Endodermal cell (in vitro differentiated cells): ENCODE measurements at regions not wholly inside any gene's neighbourhood (a gene's known extent, or its start where the extent isn't known, plus 50 kb on each side); places are given as distances from the start of the nearest gene placed in this dataset.
A peak's percentile ranks its signal among the peaks of the same experiment; 100 is the strongest.

Experiments used
- DNase-seq: peaks from one replicate; pipeline ENCODE4 v3.0.0-alpha.2; 2017
- H3K27ac ChIP-seq: 2 replicates; pipeline ENCODE4 v1.5.1; 2013; ENCODE audit warnings: mild to moderate bottlenecking, low read depth, low read length, moderate library complexity
- H3K27me3 ChIP-seq: 2 replicates; pipeline ENCODE4 v1.6.1; 2013; ENCODE audit warnings: mild to moderate bottlenecking, low read length, moderate library complexity; ENCODE audit not compliant: insufficient read depth, control insufficient read depth, poor library complexity, severe bottlenecking
- H3K36me3 ChIP-seq: 2 replicates; pipeline ENCODE4 v1.7.0; 2013; ENCODE audit warnings: mild to moderate bottlenecking, low read length, moderate library complexity; ENCODE audit not compliant: control insufficient read depth, insufficient read depth
- H3K4me1 ChIP-seq: one replicate; pipeline ENCODE4 v1.7.0; 2013; ENCODE audit warnings: low read length; ENCODE audit not compliant: control insufficient read depth, insufficient read depth
- H3K4me3 ChIP-seq: 2 replicates; pipeline ENCODE4 v1.5.1; 2013; ENCODE audit warnings: mild to moderate bottlenecking, low read length, moderate library complexity
- H3K9ac ChIP-seq: 2 replicates; pipeline ENCODE4 v1.6.1; 2013; ENCODE audit warnings: mild to moderate bottlenecking, low read length, moderate library complexity; ENCODE audit not compliant: poor library complexity, severe bottlenecking; ENCODE audit errors: extremely low read depth
- H3K9me3 ChIP-seq: 2 replicates; pipeline ENCODE4 v1.6.1; 2013; ENCODE audit warnings: mild to moderate bottlenecking, low read length, moderate library complexity; ENCODE audit not compliant: control insufficient read depth
- H3K27ac Mint-ChIP-seq: 2 replicates; pipeline ENCODE4 v1.8.0; 2020; ENCODE audit warnings: mixed read lengths
- H3K27me3 Mint-ChIP-seq: 2 replicates; pipeline ENCODE4 v1.8.0; 2021; ENCODE audit warnings: mild to moderate bottlenecking, mixed read lengths; ENCODE audit not compliant: insufficient read depth
- H3K36me3 Mint-ChIP-seq: 2 replicates; pipeline ENCODE4 v1.8.0; 2020; ENCODE audit warnings: low read depth, mixed read lengths
- H3K4me1 Mint-ChIP-seq: 2 replicates; pipeline ENCODE4 v1.8.0; 2020; ENCODE audit warnings: mixed read lengths
- H3K4me3 Mint-ChIP-seq: 2 replicates; pipeline ENCODE4 v1.8.0; 2020; ENCODE audit warnings: mild to moderate bottlenecking, moderate library complexity, mixed read lengths
- H3K9me3 Mint-ChIP-seq: 2 replicates; pipeline ENCODE4 v1.8.0; 2020; ENCODE audit warnings: mild to moderate bottlenecking, mixed read lengths
- WGBS, 2 experiments: methylation state at CpG; one replicate each; pipeline versions ENCODE4 v1.1.5 to v1.1.7; 2013; ENCODE audit warnings: missing lambda C conversion rate in 2 of 2, mixed read lengths in 1 of 2; ENCODE audit not compliant: insufficient coverage in 1 of 2, insufficient read length in 1 of 2; 5-methylcytosine and 5-hydroxymethylcytosine counted together
- TF ChIP-seq, protein P1 (sequence below): fragments of 200-600 bp; sonication (generic); conservative IDR thresholded peaks from 2 replicates; pipeline ENCODE4 v1.5.0; 2021; ENCODE audit warnings: antibody characterized with exemption, mild to moderate bottlenecking

DNA sequence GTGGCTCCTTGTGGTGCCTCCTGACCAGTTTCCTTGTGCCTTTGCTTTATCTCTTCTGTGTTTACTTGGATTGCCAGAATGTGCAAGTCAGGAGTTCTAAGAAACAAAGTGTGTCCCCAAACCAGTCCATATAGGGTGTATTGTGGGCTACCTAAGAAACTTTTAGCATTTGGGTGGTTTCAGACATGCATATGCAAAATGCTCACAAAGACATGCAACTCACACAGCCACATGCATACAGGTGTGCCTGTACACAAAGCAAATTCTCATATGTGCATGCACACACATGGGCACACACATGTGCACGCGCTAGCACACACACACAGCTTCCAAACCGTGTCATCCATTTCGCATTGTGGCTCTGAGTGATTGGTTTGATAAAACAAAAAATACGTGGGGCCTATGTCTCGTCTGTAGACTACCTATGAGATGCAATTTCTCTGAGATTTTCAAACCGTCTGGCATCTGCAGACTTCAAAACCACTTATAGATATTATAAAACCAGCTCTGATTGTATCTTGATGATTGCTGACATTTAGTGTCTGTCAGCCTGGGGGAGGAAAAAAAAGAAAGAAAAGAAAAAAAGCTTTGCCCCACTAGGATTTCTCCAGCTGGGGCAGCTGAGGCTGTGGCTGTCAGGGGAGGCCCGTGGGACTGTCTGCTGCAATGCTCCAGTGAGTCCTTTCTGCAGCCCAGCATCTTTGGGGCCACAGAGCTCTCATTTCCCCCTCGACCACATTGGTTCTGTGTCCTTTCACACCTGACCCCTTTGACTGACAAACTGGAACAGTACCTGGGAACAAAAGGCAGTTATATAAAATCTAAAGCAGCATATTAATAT is 556.1 kb downstream of the CMPK2 start:
- Histone ChIP-seq H3K9ac (no peak overlapping the region), H3K9me3 (no peaks in the 10 kb centered on the region), H3K27ac (peak overlapping the region; percentile 82), H3K36me3 (no peaks in the 10 kb centered on the region), H3K4me1 (peaks cover 3% of the 10 kb centered on the region), H3K27me3 (no peaks in the 10 kb centered on the region), H3K4me3 (no peak overlapping the region)
- Mint-ChIP-seq H3K4me3 (no peak overlapping the region), H3K9me3 (peaks cover 2% of the 10 kb centered on the region), H3K27me3 (no peaks in the 10 kb centered on the region), H3K36me3 (no peaks in the 10 kb centered on the region), H3K27ac (no peak overlapping the region), H3K4me1 (peaks cover 4% of the 10 kb centered on the region)
- TF ChIP-seq, protein P1, sequence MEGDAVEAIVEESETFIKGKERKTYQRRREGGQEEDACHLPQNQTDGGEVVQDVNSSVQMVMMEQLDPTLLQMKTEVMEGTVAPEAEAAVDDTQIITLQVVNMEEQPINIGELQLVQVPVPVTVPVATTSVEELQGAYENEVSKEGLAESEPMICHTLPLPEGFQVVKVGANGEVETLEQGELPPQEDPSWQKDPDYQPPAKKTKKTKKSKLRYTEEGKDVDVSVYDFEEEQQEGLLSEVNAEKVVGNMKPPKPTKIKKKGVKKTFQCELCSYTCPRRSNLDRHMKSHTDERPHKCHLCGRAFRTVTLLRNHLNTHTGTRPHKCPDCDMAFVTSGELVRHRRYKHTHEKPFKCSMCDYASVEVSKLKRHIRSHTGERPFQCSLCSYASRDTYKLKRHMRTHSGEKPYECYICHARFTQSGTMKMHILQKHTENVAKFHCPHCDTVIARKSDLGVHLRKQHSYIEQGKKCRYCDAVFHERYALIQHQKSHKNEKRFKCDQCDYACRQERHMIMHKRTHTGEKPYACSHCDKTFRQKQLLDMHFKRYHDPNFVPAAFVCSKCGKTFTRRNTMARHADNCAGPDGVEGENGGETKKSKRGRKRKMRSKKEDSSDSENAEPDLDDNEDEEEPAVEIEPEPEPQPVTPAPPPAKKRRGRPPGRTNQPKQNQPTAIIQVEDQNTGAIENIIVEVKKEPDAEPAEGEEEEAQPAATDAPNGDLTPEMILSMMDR = no peak
- no peak for DNase-seq
- WGBS, 2 experiments = 86 to 90% methylated on average over 7 to 9 of the region's 9 CpGs

DNA sequence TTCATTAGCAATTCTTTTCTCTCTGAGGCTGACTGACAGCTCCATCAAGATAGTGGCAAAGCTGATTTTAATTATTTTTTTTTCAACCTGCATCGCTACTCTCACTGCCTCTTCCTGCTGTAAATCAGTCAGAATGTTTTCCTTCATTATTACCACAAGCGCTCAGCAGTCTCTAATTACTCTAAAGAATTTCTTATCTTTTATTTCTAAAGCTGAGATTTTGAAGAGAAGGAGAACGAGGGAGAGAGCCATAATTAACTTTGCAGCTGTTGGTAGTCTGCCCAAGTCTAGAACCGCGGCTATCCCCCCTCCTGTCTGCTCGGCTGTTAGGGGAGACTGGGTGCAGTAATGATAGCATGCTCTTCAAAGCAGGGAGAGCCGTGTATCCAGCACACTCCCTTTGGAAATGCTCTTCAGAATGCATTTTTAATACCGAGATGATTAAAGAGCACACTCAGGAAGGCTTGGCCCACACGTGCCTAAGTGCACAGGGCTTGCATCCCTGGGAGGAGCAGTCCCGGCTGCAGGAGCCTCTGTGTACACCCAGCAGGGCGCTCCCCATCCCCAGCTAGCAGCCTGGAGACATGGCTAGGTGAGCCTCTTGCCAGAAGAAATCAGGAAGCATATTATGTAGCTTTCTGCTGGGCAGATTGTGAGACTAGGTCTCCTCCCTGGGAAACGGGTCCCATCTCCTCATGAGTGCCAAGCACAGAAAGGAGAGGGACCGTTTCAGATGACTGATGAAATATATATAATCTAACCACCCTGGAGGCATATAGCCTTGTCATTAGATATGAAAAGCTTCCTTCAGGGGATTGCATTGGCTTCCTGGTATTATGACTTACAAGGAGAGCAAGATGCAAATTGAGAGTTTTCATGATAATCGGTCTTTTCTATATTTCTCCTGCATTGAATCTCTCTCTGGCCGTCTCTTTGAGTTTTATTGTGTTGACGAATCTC is 555.2 kb downstream of the CMPK2 start:
- H3K4me1 ChIP-seq = peaks cover 3% of the 10 kb centered on the region
- no peaks in the 10 kb centered on the region for H3K36me3 ChIP-seq
- Mint-ChIP-seq H3K4me1 (peaks cover 4% of the 10 kb centered on the region), H3K36me3 (no peaks in the 10 kb centered on the region), H3K27me3 (no peaks in the 10 kb centered on the region), H3K4me3 (no peak overlapping the region), H3K27ac (no peak overlapping the region), H3K9me3 (peaks cover 2% of the 10 kb centered on the region)
- TF ChIP-seq, protein P1 = no peak
- H3K9me3 ChIP-seq = no peaks in the 10 kb centered on the region
- peak overlapping the region; percentile 82 for H3K27ac ChIP-seq
- H3K27me3 ChIP-seq = no peaks in the 10 kb centered on the region
- DNase-seq = no peak
- 89 to 93% methylated on average over 8 to 16 of the region's 16 CpGs for WGBS, 2 experiments
- H3K9ac ChIP-seq = no peak overlapping the region
- no peak overlapping the region for H3K4me3 ChIP-seq

DNA sequence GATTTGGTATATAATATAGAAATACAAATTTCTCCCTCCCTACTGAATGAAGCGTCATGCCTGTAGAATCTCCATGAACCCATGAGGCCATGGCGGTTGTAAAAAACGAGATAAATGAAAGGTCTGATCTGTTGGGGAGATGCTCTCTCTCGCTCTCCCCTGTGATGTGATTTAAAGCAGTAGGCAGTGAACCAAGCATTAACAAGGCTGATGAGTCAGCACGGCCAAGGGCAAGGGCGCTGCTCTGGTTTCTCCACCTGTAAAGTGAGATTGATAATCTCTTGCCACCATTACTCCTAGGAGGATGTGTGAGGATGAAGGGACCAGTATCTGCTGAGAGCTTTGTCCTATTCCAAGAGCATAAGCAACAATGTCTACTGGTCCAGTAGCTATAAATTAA is 553.3 kb downstream of the CMPK2 start:
- H3K27me3 Mint-ChIP-seq = no peaks in the 10 kb centered on the region
- WGBS, 2 experiments = 94 to 100% methylated on average over 1 to 5 of the region's 6 CpGs

More for the DNA sequence above, 553.3 kb downstream of the CMPK2 start:
- Histone ChIP-seq H3K9me3 (no peaks in the 10 kb centered on the region), H3K4me3 (no peak overlapping the region), H3K4me1 (peaks cover 3% of the 10 kb centered on the region), H3K27ac (no peak overlapping the region), H3K27me3 (no peaks in the 10 kb centered on the region), H3K36me3 (no peaks in the 10 kb centered on the region), H3K9ac (no peak overlapping the region)
- H3K27ac Mint-ChIP-seq = no peak overlapping the region
- TF ChIP-seq, protein P1 = no peak
- H3K9me3 Mint-ChIP-seq = no peaks in the 10 kb centered on the region
- H3K4me3 Mint-ChIP-seq = no peak overlapping the region
- no peak for DNase-seq
- H3K4me1 Mint-ChIP-seq = peaks cover 4% of the 10 kb centered on the region
- no peaks in the 10 kb centered on the region for H3K36me3 Mint-ChIP-seq
